Neuronal stem cell (in vitro differentiated cells): ENCODE measurements at regions not wholly inside any gene's neighbourhood (a gene's known extent, or its start where the extent isn't known, plus 50 kb on each side); places are given as distances from the start of the nearest gene placed in this dataset.
A peak's percentile ranks its signal among the peaks of the same experiment; 100 is the strongest.

Experiments used
- DNase-seq: peaks from one replicate; pipeline ENCODE4 v3.0.0-alpha.2; 2013; ENCODE audit warnings: low spot score
- H2AFZ ChIP-seq: one replicate; pipeline ENCODE4 v1.6.1; 2013; ENCODE audit warnings: mild to moderate bottlenecking, low read length, inconsistent platforms
- H2AK5ac ChIP-seq: 2 replicates; pipeline ENCODE4 v1.6.1; 2013; ENCODE audit warnings: low read depth, mild to moderate bottlenecking, inconsistent platforms, low read length, moderate library complexity, mixed read lengths
- H2BK120ac ChIP-seq: 2 replicates; pipeline ENCODE4 v1.6.1; 2013; ENCODE audit warnings: low read depth, mild to moderate bottlenecking, inconsistent platforms, low read length, moderate library complexity, mixed read lengths
- H2BK12ac ChIP-seq: one replicate; pipeline ENCODE4 v1.6.1; 2013; ENCODE audit warnings: low read length, inconsistent platforms
- H2BK15ac ChIP-seq: 2 replicates; pipeline ENCODE4 v1.6.1; 2013; ENCODE audit warnings: mild to moderate bottlenecking, low read length, inconsistent platforms, mixed read lengths
- H2BK5ac ChIP-seq: one replicate; pipeline ENCODE4 v1.6.1; 2013; ENCODE audit warnings: inconsistent platforms, mild to moderate bottlenecking, low read length, moderate library complexity
- H3K14ac ChIP-seq: one replicate; pipeline ENCODE4 v1.6.1; 2013; ENCODE audit warnings: low read length, inconsistent platforms
- H3K18ac ChIP-seq: 2 replicates; pipeline ENCODE4 v1.6.1; 2013; ENCODE audit warnings: low read length, inconsistent platforms
- H3K23ac ChIP-seq: 2 replicates; pipeline ENCODE4 v1.6.1; 2013; ENCODE audit warnings: low read depth, mild to moderate bottlenecking, mixed read lengths, low read length, inconsistent platforms; ENCODE audit not compliant: poor library complexity
- H3K27ac ChIP-seq: replicated peaks from 3 replicates; pipeline ENCODE4 v1.5.1; 2013; ENCODE audit warnings: low read length, inconsistent platforms
- H3K27me3 ChIP-seq, 3 experiments: 2 replicates each; pipeline ENCODE4 v1.6.1; 2013; ENCODE audit warnings: low read length in 3 of 3, mild to moderate bottlenecking in 2 of 3, inconsistent platforms in 1 of 3, low read depth in 1 of 3, mixed read lengths in 1 of 3, moderate library complexity in 1 of 3; ENCODE audit not compliant: control insufficient read depth in 3 of 3, insufficient read depth in 3 of 3
- H3K36me3 ChIP-seq, 2 donors: replicated peaks in 1 of 2; 2 replicates each; pipeline ENCODE4 v1.6.1; 2013; ENCODE audit warnings: low read length in 2 of 2; ENCODE audit not compliant: control insufficient read depth in 2 of 2, insufficient read depth in 2 of 2
- H3K4ac ChIP-seq: 2 replicates; pipeline ENCODE4 v1.6.1; 2013; ENCODE audit warnings: inconsistent platforms, mild to moderate bottlenecking, low read length, moderate library complexity
- H3K4me1 ChIP-seq, 2 donors: 1 replicate in 1 of 2; 2 replicates in 1 of 2; pipeline ENCODE4 v1.6.1; 2013; ENCODE audit warnings: low read length in 2 of 2, low read depth in 1 of 2; ENCODE audit not compliant: control insufficient read depth in 2 of 2, insufficient read depth in 1 of 2
- H3K4me2 ChIP-seq: one replicate; pipeline ENCODE4 v1.6.1; 2013; ENCODE audit warnings: mild to moderate bottlenecking, low read length, inconsistent platforms; ENCODE audit not compliant: insufficient read depth, poor library complexity, severe bottlenecking
- H3K4me3 ChIP-seq, 2 donors: 2 replicates each; pipeline ENCODE4 v1.5.1; 2013; ENCODE audit warnings: low read length in 2 of 2, mild to moderate bottlenecking in 2 of 2, inconsistent platforms in 1 of 2, moderate library complexity in 1 of 2
- H3K79me1 ChIP-seq: one replicate; pipeline ENCODE4 v1.6.1; 2013; ENCODE audit warnings: low read depth, mild to moderate bottlenecking, inconsistent platforms, low read length, moderate library complexity
- H3K9ac ChIP-seq: one replicate; pipeline ENCODE4 v1.6.1; 2013; ENCODE audit warnings: mild to moderate bottlenecking, low read depth, low read length, inconsistent platforms; ENCODE audit not compliant: poor library complexity
- H3K9me3 ChIP-seq, 2 donors: replicated peaks in 1 of 2; 2 replicates each; pipeline versions ENCODE3 to v1.6.1; 2013; ENCODE audit warnings: low read length in 2 of 2, mild to moderate bottlenecking in 2 of 2, inconsistent platforms in 1 of 2, low read depth in 1 of 2, mixed read lengths in 1 of 2, moderate library complexity in 1 of 2; ENCODE audit not compliant: control insufficient read depth in 2 of 2, insufficient read depth in 1 of 2
- H4K8ac ChIP-seq: one replicate; pipeline ENCODE4 v1.6.1; 2013; ENCODE audit warnings: low read depth, mild to moderate bottlenecking, inconsistent platforms, low read length, moderate library complexity
- H4K91ac ChIP-seq: one replicate; pipeline ENCODE4 v1.6.1; 2013; ENCODE audit warnings: low read length, low read depth, mild to moderate bottlenecking, inconsistent platforms; ENCODE audit not compliant: poor library complexity
- WGBS, 2 donors: extraction: QIAGEN DNeasy Blood & Tissue Kit; methylation state at CpG; one replicate each; pipeline ENCODE4 v1.1.7; 2013; ENCODE audit warnings: missing lambda C conversion rate in 2 of 2, mixed read lengths in 1 of 2; ENCODE audit not compliant: insufficient read length in 2 of 2, insufficient replicate concordance in 1 of 2; ENCODE audit errors: extremely low coverage in 2 of 2; 5-methylcytosine and 5-hydroxymethylcytosine counted together

DNA sequence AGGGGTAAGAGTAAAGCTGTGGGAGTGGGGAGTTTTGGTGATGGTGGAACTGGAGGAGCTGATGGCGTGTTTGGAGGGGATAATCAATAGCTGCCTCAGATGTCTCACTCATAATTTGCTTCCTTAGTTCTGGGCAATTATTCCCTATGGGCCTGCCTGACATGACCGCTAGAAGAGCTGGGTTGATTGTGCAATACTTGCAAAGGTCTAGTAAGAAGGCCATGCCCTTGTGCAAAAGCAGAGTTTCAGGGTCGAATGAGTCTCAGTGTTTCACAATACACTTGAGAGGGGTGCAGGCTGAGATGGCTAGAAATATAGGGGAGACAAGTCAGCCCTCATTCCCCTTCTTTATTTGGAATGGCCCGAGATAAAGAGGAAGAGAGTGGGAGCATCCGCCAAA is 858.4 kb upstream of the POU3F4 start:
- H3K36me3 ChIP-seq, result no peaks in the 10 kb centered on the region
- H4K91ac ChIP-seq, result no peak overlapping the region
- H3K27ac ChIP-seq, result no peak overlapping the region
- no peaks in the 10 kb centered on the region for H3K79me1 ChIP-seq
- no peak overlapping the region for H2BK5ac ChIP-seq
- H2BK12ac ChIP-seq, result no peak overlapping the region
- H2BK15ac ChIP-seq, result no peak overlapping the region
- H3K4me3 ChIP-seq, result no peak overlapping the region
- no peak overlapping the region for H3K23ac ChIP-seq
- no peaks in the 10 kb centered on the region for H3K4me1 ChIP-seq
- H4K8ac ChIP-seq, result no peak overlapping the region
- no peak overlapping the region for H2AK5ac ChIP-seq
- no peak overlapping the region for H3K9ac ChIP-seq
- no CpG with 5 or more reads among the region's 5 CpGs for WGBS, 2 donors
- no peak overlapping the region for H3K4ac ChIP-seq
- H2AFZ ChIP-seq, result no peak overlapping the region
- H3K9me3 ChIP-seq, result no peaks in the 10 kb centered on the region
- no peak overlapping the region for H3K18ac ChIP-seq
- no peaks in the 10 kb centered on the region for H3K27me3 ChIP-seq
- no peak overlapping the region for H2BK120ac ChIP-seq
- H3K4me2 ChIP-seq, result no peak overlapping the region
- no peak overlapping the region for H3K14ac ChIP-seq
- DNase-seq, result no peak

DNA sequence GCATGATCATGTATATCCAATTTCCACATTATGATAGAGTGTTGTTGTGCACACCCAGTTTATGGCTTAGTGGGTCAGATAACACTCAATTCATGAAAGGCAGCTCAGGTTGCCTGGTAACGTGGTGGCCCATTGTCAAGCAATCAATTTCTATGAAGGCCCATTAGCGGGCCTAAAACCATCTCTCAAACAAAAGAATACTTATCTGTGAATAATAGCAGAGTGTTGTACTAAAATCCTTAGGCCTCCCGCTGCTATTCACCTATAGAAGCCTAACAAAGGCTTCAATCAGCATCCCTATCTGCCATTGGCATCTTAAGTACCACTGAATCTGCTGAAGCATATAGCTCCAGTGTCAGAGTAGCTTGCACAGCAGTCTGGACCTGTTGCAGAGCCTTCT is 849.6 kb upstream of the POU3F4 start:
- Histone ChIP-seq H3K9ac (no peak overlapping the region), H2AFZ (no peak overlapping the region), H4K91ac (no peak overlapping the region), H3K4ac (no peak overlapping the region), H3K4me2 (no peak overlapping the region), H3K79me1 (no peaks in the 10 kb centered on the region), H2BK15ac (no peak overlapping the region), H3K4me1 (no peaks in the 10 kb centered on the region), H2AK5ac (no peak overlapping the region), H3K9me3 (no peaks in the 10 kb centered on the region), H4K8ac (no peak overlapping the region), H2BK120ac (no peak overlapping the region), H2BK5ac (no peak overlapping the region), H3K14ac (no peak overlapping the region), H3K27me3 (no peaks in the 10 kb centered on the region), H3K18ac (no peak overlapping the region), H3K36me3 (no peaks in the 10 kb centered on the region), H3K4me3 (no peak overlapping the region), H2BK12ac (no peak overlapping the region), H3K23ac (no peak overlapping the region), H3K27ac (peak overlapping the region; percentile 7)
- no peak for DNase-seq
- WGBS, 2 donors, result no CpG with 5 or more reads among the region's 3 CpGs

DNA sequence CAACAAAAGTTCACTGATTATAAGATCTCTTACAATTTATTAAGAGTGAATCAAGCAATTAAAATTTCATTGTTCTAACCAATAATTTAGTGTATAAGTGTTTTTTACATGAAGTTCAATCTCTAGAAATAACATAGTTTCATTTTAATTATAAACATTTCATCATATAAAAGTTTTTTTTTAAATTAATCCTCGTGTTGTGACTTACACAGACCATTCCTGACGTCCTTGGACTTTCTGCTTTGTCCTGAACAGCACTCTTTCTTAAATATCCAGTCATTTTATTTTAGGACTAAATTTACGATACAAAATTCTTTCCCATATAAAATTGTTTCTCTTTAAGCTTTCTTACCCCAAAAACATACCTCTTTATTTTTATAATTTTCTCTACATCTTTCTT is 841.7 kb upstream of the POU3F4 start:
- Histone ChIP-seq H3K4ac (no peak overlapping the region), H3K27me3 (no peaks in the 10 kb centered on the region), H4K8ac (no peak overlapping the region), H2BK12ac (no peak overlapping the region), H3K36me3 (no peaks in the 10 kb centered on the region), H3K14ac (no peak overlapping the region), H2AFZ (no peak overlapping the region), H4K91ac (no peak overlapping the region), H3K9me3 (peaks cover 0 to 4% of the 10 kb centered on the region in 2 donors), H2AK5ac (no peak overlapping the region), H3K9ac (no peak overlapping the region), H3K79me1 (no peaks in the 10 kb centered on the region), H2BK5ac (no peak overlapping the region), H3K23ac (no peak overlapping the region), H3K18ac (no peak overlapping the region), H3K4me2 (no peak overlapping the region), H2BK120ac (no peak overlapping the region), H3K4me1 (no peaks in the 10 kb centered on the region), H3K27ac (no peak overlapping the region), H3K4me3 (no peak overlapping the region), H2BK15ac (no peak overlapping the region)
- no CpG with 5 or more reads among the region's 3 CpGs for WGBS, 2 donors
- DNase-seq, result no peak

DNA sequence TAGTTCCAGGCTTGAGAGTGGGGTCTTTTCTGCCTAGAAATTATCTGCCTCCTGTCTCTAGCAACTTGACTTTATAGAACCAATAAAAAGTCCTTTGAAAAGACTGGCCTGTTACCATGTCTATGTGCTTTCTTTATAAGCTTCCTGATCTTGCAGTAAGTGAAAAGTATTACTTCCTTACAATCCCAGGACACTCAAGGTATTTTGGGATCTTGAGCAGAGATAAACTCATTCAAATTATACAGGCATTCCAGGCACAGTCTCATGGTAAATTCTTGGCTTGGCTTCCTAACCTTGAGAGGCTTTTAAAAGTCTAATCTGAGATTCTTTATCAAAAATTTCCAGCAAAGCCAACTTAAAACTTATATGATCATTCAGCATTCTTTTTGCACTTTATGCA is 833.0 kb upstream of the POU3F4 start:
- no peak overlapping the region for H2BK120ac ChIP-seq
- no peak overlapping the region for H3K9ac ChIP-seq
- H4K91ac ChIP-seq, result no peak overlapping the region
- no peak overlapping the region for H3K4ac ChIP-seq
- no peak overlapping the region for H4K8ac ChIP-seq
- H2AK5ac ChIP-seq, result no peak overlapping the region
- H3K27ac ChIP-seq, result no peak overlapping the region
- no peaks in the 10 kb centered on the region for H3K9me3 ChIP-seq
- H3K4me3 ChIP-seq, result no peak overlapping the region
- H3K4me2 ChIP-seq, result no peak overlapping the region
- H3K4me1 ChIP-seq, result no peaks in the 10 kb centered on the region
- no peak overlapping the region for H2BK15ac ChIP-seq
- H2BK12ac ChIP-seq, result no peak overlapping the region
- no peak overlapping the region for H2AFZ ChIP-seq
- no peak overlapping the region for H3K14ac ChIP-seq
- H3K79me1 ChIP-seq, result no peaks in the 10 kb centered on the region
- H3K36me3 ChIP-seq, result no peaks in the 10 kb centered on the region
- H2BK5ac ChIP-seq, result no peak overlapping the region
- no peak overlapping the region for H3K23ac ChIP-seq
- no peak overlapping the region for H3K18ac ChIP-seq
- no peak for DNase-seq
- H3K27me3 ChIP-seq, result no peaks in the 10 kb centered on the region
